H9 (cell line): ENCODE measurements at regions not wholly inside any gene's neighbourhood (a gene's known extent, or its start where the extent isn't known, plus 50 kb on each side); places are given as distances from the start of the nearest gene placed in this dataset.

Experiments used
- DNase-seq: peaks from one replicate; pipeline ENCODE4 v3.0.0-alpha.2; 2017
- H2AFZ ChIP-seq: one replicate; pipeline ENCODE4 v1.6.1; 2013; ENCODE audit warnings: mild to moderate bottlenecking, low read length, control low read depth, moderate library complexity
- H2AK5ac ChIP-seq: 2 replicates; pipeline ENCODE4 v1.6.1; 2013; ENCODE audit warnings: low read length, control low read depth, mixed read lengths; ENCODE audit not compliant: insufficient read length
- H2BK120ac ChIP-seq: one replicate; pipeline ENCODE4 v1.6.1; 2013; ENCODE audit warnings: low read depth, mild to moderate bottlenecking, low read length, control low read depth, inconsistent platforms; ENCODE audit not compliant: poor library complexity, severe bottlenecking
- H2BK12ac ChIP-seq: 2 replicates; pipeline ENCODE4 v1.6.1; 2013; ENCODE audit warnings: low read length, control low read depth, mixed read lengths, low read depth; ENCODE audit not compliant: insufficient read length
- H2BK15ac ChIP-seq: 2 replicates; pipeline ENCODE4 v1.6.1; 2013; ENCODE audit warnings: low read depth, low read length, control low read depth
- H2BK20ac ChIP-seq: one replicate; pipeline ENCODE4 v1.6.1; 2013; ENCODE audit warnings: low read depth, mild to moderate bottlenecking, low read length, control low read depth, inconsistent platforms; ENCODE audit not compliant: poor library complexity, severe bottlenecking
- H2BK5ac ChIP-seq: 2 replicates; pipeline ENCODE4 v1.6.1; 2013; ENCODE audit warnings: low read length, control low read depth, mixed read lengths; ENCODE audit not compliant: insufficient read length
- H3K14ac ChIP-seq: 2 replicates; pipeline ENCODE4 v1.6.1; 2013; ENCODE audit warnings: low read length, control low read depth; ENCODE audit not compliant: insufficient read depth
- H3K18ac ChIP-seq: 2 replicates; pipeline ENCODE4 v1.6.1; 2013; ENCODE audit warnings: low read depth, mild to moderate bottlenecking, mixed read lengths, low read length, control low read depth; ENCODE audit not compliant: insufficient read length
- H3K23ac ChIP-seq: 2 replicates; pipeline ENCODE4 v1.6.1; 2013; ENCODE audit warnings: low read length, control low read depth, mixed read lengths, low read depth; ENCODE audit not compliant: insufficient read length
- H3K23me2 ChIP-seq: 2 replicates; pipeline ENCODE4 v1.6.1; 2013; ENCODE audit warnings: low read depth, mild to moderate bottlenecking, mixed read lengths, low read length, control low read depth; ENCODE audit not compliant: insufficient read length, poor library complexity, severe bottlenecking
- H3K27ac ChIP-seq: 2 replicates; pipeline ENCODE4 v1.5.1; 2013; ENCODE audit warnings: low read length, control low read depth, mixed read lengths, low read depth; ENCODE audit not compliant: insufficient read length
- H3K27me3 ChIP-seq: 2 replicates; pipeline ENCODE4 v1.6.1; 2013; ENCODE audit warnings: low read length, control low read depth, inconsistent platforms; ENCODE audit not compliant: insufficient read depth
- H3K4ac ChIP-seq: 2 replicates; pipeline ENCODE4 v1.6.1; 2013; ENCODE audit warnings: low read depth, mild to moderate bottlenecking, control low read depth, inconsistent platforms, low read length, moderate library complexity
- H3K4me1 ChIP-seq: 2 replicates; pipeline ENCODE4 v1.6.1; 2013; ENCODE audit warnings: low read length, control low read depth, inconsistent platforms; ENCODE audit not compliant: insufficient read depth
- H3K4me2 ChIP-seq: 2 replicates; pipeline ENCODE4 v1.6.1; 2013; ENCODE audit warnings: low read length, control low read depth, mixed read lengths; ENCODE audit not compliant: insufficient read length, insufficient read depth
- H3K56ac ChIP-seq: 2 replicates; pipeline ENCODE4 v1.6.1; 2013; ENCODE audit warnings: low read depth, mild to moderate bottlenecking, mixed read lengths, low read length, control low read depth; ENCODE audit not compliant: insufficient read length
- H3K79me1 ChIP-seq: 2 replicates; pipeline ENCODE4 v1.6.1; 2013; ENCODE audit warnings: low read depth, mild to moderate bottlenecking, moderate library complexity, low read length, control low read depth, inconsistent platforms; ENCODE audit not compliant: insufficient read depth, poor library complexity, severe bottlenecking
- H3K79me2 ChIP-seq: 2 replicates; pipeline ENCODE4 v1.6.1; 2013; ENCODE audit warnings: low read length, control low read depth, inconsistent platforms; ENCODE audit not compliant: insufficient read depth
- H3K9ac ChIP-seq: 2 replicates; pipeline ENCODE4 v1.6.1; 2013; ENCODE audit warnings: low read length, control low read depth, mixed read lengths; ENCODE audit not compliant: insufficient read length; ENCODE audit errors: extremely low read depth
- H3K9me3 ChIP-seq: one replicate; pipeline ENCODE4 v1.6.1; 2013; ENCODE audit warnings: low read depth, low read length, inconsistent platforms; ENCODE audit not compliant: control insufficient read depth
- H3T11ph ChIP-seq: one replicate; pipeline ENCODE4 v1.6.1; 2013; ENCODE audit warnings: mild to moderate bottlenecking, low read length, control low read depth, inconsistent platforms
- H4K20me1 ChIP-seq: one replicate; pipeline ENCODE4 v1.6.1; 2013; ENCODE audit not compliant: control insufficient read depth, insufficient read length, insufficient read depth
- H4K5ac ChIP-seq: 2 replicates; pipeline ENCODE4 v1.6.1; 2013; ENCODE audit warnings: low read depth, mild to moderate bottlenecking, mixed read lengths, low read length, control low read depth; ENCODE audit not compliant: insufficient read length
- H4K8ac ChIP-seq: replicated peaks from 2 replicates; pipeline ENCODE4 v1.6.1; 2013; ENCODE audit warnings: low read length, control low read depth, mixed read lengths, low read depth; ENCODE audit not compliant: insufficient read length
- H4K91ac ChIP-seq: 2 replicates; pipeline ENCODE4 v1.6.1; 2013; ENCODE audit warnings: low read depth, mild to moderate bottlenecking, moderate library complexity, mixed read lengths, low read length, control low read depth; ENCODE audit not compliant: insufficient read length
- H3K27ac Mint-ChIP-seq, 3 experiments: 2 replicates in 2 of 3; 3 replicates in 1 of 3; pipeline ENCODE4 v1.8.0; 2020 to 2021; ENCODE audit warnings: mixed read lengths in 3 of 3, mild to moderate bottlenecking in 1 of 3, moderate library complexity in 1 of 3
- H3K27me3 Mint-ChIP-seq: 2 replicates; pipeline ENCODE4 v1.8.0; 2021; ENCODE audit warnings: low read depth, mild to moderate bottlenecking, moderate library complexity, mixed read lengths
- H3K36me3 Mint-ChIP-seq, 3 experiments: 2 replicates in 2 of 3; 3 replicates in 1 of 3; pipeline ENCODE4 v1.8.0; 2020 to 2021; ENCODE audit warnings: low read depth in 3 of 3, mixed read lengths in 3 of 3; ENCODE audit not compliant: insufficient read depth in 1 of 3
- H3K4me1 Mint-ChIP-seq, 2 experiments: 2 replicates each; pipeline ENCODE4 v1.8.0; 2020; ENCODE audit warnings: mixed read lengths in 2 of 2
- H3K4me3 Mint-ChIP-seq, 2 experiments: 2 replicates in 1 of 2; 3 replicates in 1 of 2; pipeline ENCODE4 v1.8.0; 2020 to 2021; ENCODE audit warnings: mild to moderate bottlenecking in 2 of 2, mixed read lengths in 2 of 2, moderate library complexity in 1 of 2
- H3K9me3 Mint-ChIP-seq, 2 experiments: 2 replicates in 1 of 2; 3 replicates in 1 of 2; pipeline ENCODE4 v1.8.0; 2020; ENCODE audit warnings: mild to moderate bottlenecking in 2 of 2, mixed read lengths in 2 of 2, moderate library complexity in 1 of 2
- CTCF ChIP-seq: fragments of 200-600 bp; sonication (generic); conservative IDR thresholded peaks from 3 replicates; pipeline ENCODE4 v1.8.0; 2021; ENCODE audit warnings: antibody characterized with exemption, mild to moderate bottlenecking
- WGBS: extraction: QIAGEN DNeasy Blood & Tissue Kit; methylation state at CpG from one replicate; pipeline ENCODE4 v1.1.7; 2013; ENCODE audit warnings: missing lambda C conversion rate, low lambda C conversion rate, mixed read lengths; ENCODE audit not compliant: insufficient read length; ENCODE audit errors: extremely low coverage; 5-methylcytosine and 5-hydroxymethylcytosine counted together

GRCh38 chr4:127250577-127250976, 382.2 kb upstream of the INTU start:
- Histone ChIP-seq H3K4ac (no peak overlapping the region), H3K4me1 (no peaks in the 10 kb centered on the region), H2BK20ac (no peak overlapping the region), H2BK12ac (no peak overlapping the region), H3K27me3 (no peaks in the 10 kb centered on the region), H2BK5ac (no peak overlapping the region), H2AFZ (no peak overlapping the region), H4K5ac (no peak overlapping the region), H3K14ac (no peak overlapping the region), H3K4me2 (no peak overlapping the region), H3T11ph (no peak overlapping the region), H3K9me3 (no peaks in the 10 kb centered on the region), H2BK120ac (no peak overlapping the region), H2AK5ac (no peak overlapping the region), H3K27ac (no peak overlapping the region), H4K8ac (no peak overlapping the region), H2BK15ac (no peak overlapping the region), H3K79me2 (no peaks in the 10 kb centered on the region), H3K9ac (no peak overlapping the region), H3K23ac (no peak overlapping the region), H3K56ac (no peak overlapping the region), H3K23me2 (no peaks in the 10 kb centered on the region), H4K91ac (no peak overlapping the region), H3K79me1 (no peaks in the 10 kb centered on the region), H4K20me1 (no peaks in the 10 kb centered on the region), H3K18ac (no peak overlapping the region)
- Mint-ChIP-seq H3K36me3 (no peaks in the 10 kb centered on the region), H3K4me3 (no peak overlapping the region), H3K27me3 (no peaks in the 10 kb centered on the region), H3K4me1 (no peaks in the 10 kb centered on the region), H3K27ac (no peak overlapping the region), H3K9me3 (peaks cover 0 to 3% of the 10 kb centered on the region in 2 experiments; a peak in 1 of 5 replicates)
- no CpG with 5 or more reads among the region's 5 CpGs for WGBS
- TF ChIP-seq CTCF = no peak
- DNase-seq = no peak
